Neural cell (in vitro differentiated cells): ENCODE measurements at regions not wholly inside any gene's neighbourhood (a gene's known extent, or its start where the extent isn't known, plus 50 kb on each side); places are given as distances from the start of the nearest gene placed in this dataset.

Source experiments
- H2AFZ ChIP-seq: fragments of 200-600, 300-800 bp; sonication (generic), shearing (Covaris generic); 2 replicates; pipeline ENCODE4 v1.6.0; 2014; ENCODE audit warnings: low read depth, mild to moderate bottlenecking, antibody characterized with exemption, low read length, moderate library complexity
- H3F3A ChIP-seq: fragments of 200-600 bp; shearing (Covaris generic); 2 replicates; pipeline ENCODE4 v1.6.1; 2016; ENCODE audit warnings: mild to moderate bottlenecking, moderate library complexity, mixed read lengths, antibody characterized with exemption, low read length; ENCODE audit not compliant: insufficient read depth, poor library complexity, severe bottlenecking
- H3K27ac ChIP-seq: fragments of 200-600, 300-800 bp; sonication (generic), shearing (Covaris generic); 2 replicates; pipeline ENCODE4 v1.5.1; 2014; ENCODE audit warnings: mild to moderate bottlenecking, low read length, moderate library complexity
- H3K27me3 ChIP-seq: fragments of 300-800, 200-600 bp; sonication (generic), shearing (Covaris generic); 2 replicates; pipeline ENCODE4 v1.6.0; 2014; ENCODE audit warnings: mild to moderate bottlenecking, low read depth, low read length, moderate library complexity; ENCODE audit not compliant: insufficient read depth
- H3K36me3 ChIP-seq: fragments of 300-800, 200-600 bp; sonication (generic), shearing (Covaris generic); 2 replicates; pipeline ENCODE4 v1.5.1; 2014; ENCODE audit warnings: mild to moderate bottlenecking, antibody characterized with exemption, low read length, moderate library complexity; ENCODE audit not compliant: insufficient read depth
- H3K4me2 ChIP-seq: fragments of 300-800, 200-600 bp; sonication (generic), shearing (Covaris generic); 2 replicates; pipeline ENCODE4 v1.6.0; 2014; ENCODE audit warnings: mild to moderate bottlenecking, low read length
- H3K4me3 ChIP-seq: fragments of 300-800, 200-600 bp; sonication (generic), shearing (Covaris generic); 2 replicates; pipeline ENCODE4 v1.5.1; 2014; ENCODE audit warnings: mild to moderate bottlenecking, low read length, moderate library complexity
- H3K79me2 ChIP-seq: fragments of 200-600 bp; shearing (Covaris generic); replicated peaks from 2 replicates; pipeline ENCODE4 v1.6.0; 2014; ENCODE audit warnings: mild to moderate bottlenecking, low read length, moderate library complexity; ENCODE audit not compliant: insufficient read depth
- H3K9ac ChIP-seq: fragments of 300-800, 200-600 bp; sonication (generic), shearing (Covaris generic); 2 replicates; pipeline ENCODE4 v1.6.1; 2016; ENCODE audit warnings: mild to moderate bottlenecking, low read length, mixed read lengths
- H3K9me2 ChIP-seq: fragments of 200-600 bp; shearing (Covaris generic); 2 replicates; pipeline ENCODE4 v1.6.1; 2016; ENCODE audit warnings: mild to moderate bottlenecking, low read length, mixed read lengths; ENCODE audit not compliant: insufficient read depth
- H3K9me3 ChIP-seq: fragments of 200-600, 300-800 bp; sonication (generic), shearing (Covaris generic); 2 replicates; pipeline ENCODE4 v1.6.1; 2016; ENCODE audit warnings: mild to moderate bottlenecking, mixed run types, low read length, moderate library complexity, mixed read lengths
- H4K20me1 ChIP-seq: fragments of 200-600 bp; shearing (Covaris generic); 2 replicates; pipeline ENCODE4 v1.6.1; 2016; ENCODE audit warnings: mild to moderate bottlenecking, mixed run types; ENCODE audit not compliant: insufficient read depth
- CTCF ChIP-seq: fragments of 450-650 bp; IDR thresholded peaks from 2 replicates; pipeline ENCODE4 v1.5.1; 2014; ENCODE audit warnings: antibody characterized with exemption, mild to moderate bottlenecking, moderate library complexity; ENCODE audit not compliant: poor library complexity, severe bottlenecking
- EP300 ChIP-seq: fragments of 450-650 bp; conservative IDR thresholded peaks from 2 replicates; pipeline ENCODE4 v1.6.1; 2014; ENCODE audit warnings: antibody characterized with exemption, mild to moderate bottlenecking, moderate library complexity; ENCODE audit not compliant: poor library complexity, severe bottlenecking
- EZH2 ChIP-seq: fragments of 200-600, 300-800 bp; shearing (Covaris generic), sonication (generic); IDR thresholded peaks from 2 replicates; pipeline ENCODE4 v1.6.1; 2014; ENCODE audit warnings: antibody characterized with exemption, low read length, borderline replicate concordance, mild to moderate bottlenecking; ENCODE audit not compliant: insufficient read depth, poor library complexity, severe bottlenecking
- MXI1 ChIP-seq: fragments of 450-650 bp; conservative IDR thresholded peaks from 2 replicates; pipeline ENCODE4 v1.6.1; 2014; ENCODE audit warnings: antibody characterized with exemption, mild to moderate bottlenecking; ENCODE audit not compliant: poor library complexity, severe bottlenecking
- POLR2AphosphoS5 ChIP-seq: IDR thresholded peaks from 2 replicates; pipeline ENCODE4 v1.6.1; 2012
- RAD21 ChIP-seq: fragments of 450-650 bp; conservative IDR thresholded peaks from 2 replicates; pipeline ENCODE4 v1.6.1; 2014; ENCODE audit warnings: antibody characterized with exemption, mild to moderate bottlenecking, moderate library complexity
- REST ChIP-seq: IDR thresholded peaks from 2 replicates; pipeline ENCODE4 v1.6.1; 2012; ENCODE audit warnings: borderline replicate concordance
- SMC3 ChIP-seq: fragments of 450-650 bp; conservative IDR thresholded peaks from 2 replicates; pipeline ENCODE4 v1.6.1; 2014; ENCODE audit warnings: antibody characterized with exemption, mild to moderate bottlenecking, moderate library complexity; ENCODE audit not compliant: poor library complexity
- TAF1 ChIP-seq: IDR thresholded peaks from 2 replicates; pipeline ENCODE4 v1.6.1; 2012; ENCODE audit warnings: low read depth

GRCh38 chr18:47719096-47719780, 211.2 kb downstream of the SMAD2 start:
- no peak overlapping the region for H3K4me3 ChIP-seq
- H4K20me1 ChIP-seq = no peaks in the 10 kb centered on the region
- no peaks in the 10 kb centered on the region for H3K36me3 ChIP-seq
- H3K4me2 ChIP-seq = no peak overlapping the region
- H3K9me2 ChIP-seq = no peaks in the 10 kb centered on the region
- H3K79me2 ChIP-seq = no peaks in the 10 kb centered on the region
- H3K27ac ChIP-seq = no peak overlapping the region
- no peaks in the 10 kb centered on the region for H3K27me3 ChIP-seq
- no peak for TF ChIP-seq POLR2AphosphoS5
- TF ChIP-seq CTCF = no peak
- no peak for TF ChIP-seq REST
- TF ChIP-seq RAD21 = no peak
- TF ChIP-seq EZH2 = no peak
- TF ChIP-seq MXI1 = no peak
- no peak for TF ChIP-seq EP300
- no peak for TF ChIP-seq SMC3
- no peak for TF ChIP-seq TAF1
- no peaks in the 10 kb centered on the region for H3F3A ChIP-seq
- no peak overlapping the region for H3K9ac ChIP-seq
- H2AFZ ChIP-seq = no peak overlapping the region
- H3K9me3 ChIP-seq = no peaks in the 10 kb centered on the region

GRCh38 chr18:47718646-47719045, 211.8 kb downstream of the SMAD2 start:
- H3K36me3 ChIP-seq = no peaks in the 10 kb centered on the region
- H3F3A ChIP-seq = no peaks in the 10 kb centered on the region
- TF ChIP-seq TAF1 = no peak
- no peak for TF ChIP-seq CTCF
- no peak for TF ChIP-seq RAD21
- no peak for TF ChIP-seq SMC3
- TF ChIP-seq POLR2AphosphoS5 = no peak
- no peak for TF ChIP-seq MXI1
- no peak for TF ChIP-seq REST
- no peak for TF ChIP-seq EZH2
- no peak for TF ChIP-seq EP300

More at GRCh38 chr18:47718646-47719045, 211.8 kb downstream of the SMAD2 start:
- Histone ChIP-seq H3K27ac (no peak overlapping the region), H3K9ac (no peak overlapping the region), H4K20me1 (no peaks in the 10 kb centered on the region), H3K4me2 (no peak overlapping the region), H3K27me3 (no peaks in the 10 kb centered on the region), H3K9me2 (no peaks in the 10 kb centered on the region), H3K4me3 (no peak overlapping the region), H3K9me3 (no peaks in the 10 kb centered on the region), H2AFZ (no peak overlapping the region), H3K79me2 (no peaks in the 10 kb centered on the region)
